Lung (tissue), 11 donors: ENCODE measurements at regions not wholly inside any gene's neighbourhood (a gene's known extent, or its start where the extent isn't known, plus 50 kb on each side); places are given as distances from the start of the nearest gene placed in this dataset.

ENCODE experiments used
- ATAC-seq: fragments of 200-7000 bp; cut with Tn5 transposase; one replicate; pipeline ENCODE4 v1.9.1; 2020; ENCODE audit warnings: moderate number of reproducible peaks; ENCODE audit not compliant: insufficient read depth, low FRiP score
- DNase-seq, 3 donors: peaks; one replicate each; pipeline ENCODE4 v3.0.0-alpha.2; 2013 to 2017
- H3K27ac ChIP-seq, 2 donors: one replicate each; pipeline ENCODE4 v1.5.1; 2013; ENCODE audit warnings: mild to moderate bottlenecking in 2 of 2, moderate library complexity in 2 of 2, control low read depth in 1 of 2, inconsistent platforms in 1 of 2, low read depth in 1 of 2, low read length in 1 of 2
- H3K27me3 ChIP-seq, 3 donors: one replicate each; pipeline ENCODE4 v1.5.1; 2013; ENCODE audit warnings: low read length in 2 of 3; ENCODE audit not compliant: control insufficient read depth in 3 of 3, insufficient read depth in 3 of 3
- H3K36me3 ChIP-seq, 4 donors: one replicate each; pipeline ENCODE4 v1.5.1; 2013; ENCODE audit warnings: low read length in 4 of 4, mild to moderate bottlenecking in 1 of 4, moderate library complexity in 1 of 4; ENCODE audit not compliant: control insufficient read depth in 4 of 4, insufficient read depth in 4 of 4
- H3K4me1 ChIP-seq, 5 donors: one replicate each; pipeline ENCODE4 v1.5.1; 2013; ENCODE audit warnings: low read length in 5 of 5, mild to moderate bottlenecking in 2 of 5, moderate library complexity in 1 of 5; ENCODE audit not compliant: control insufficient read depth in 5 of 5, insufficient read depth in 5 of 5
- H3K4me3 ChIP-seq: one replicate; pipeline ENCODE4 v1.5.1; 2013; ENCODE audit warnings: mild to moderate bottlenecking, control low read depth, moderate library complexity
- H3K9ac ChIP-seq, 2 donors: one replicate each; pipeline ENCODE4 v1.5.1; 2013; ENCODE audit warnings: low read length in 2 of 2, control low read depth in 1 of 2; ENCODE audit not compliant: insufficient read depth in 1 of 2
- H3K9me3 ChIP-seq, 4 donors: one replicate each; pipeline ENCODE4 v1.5.1; 2013; ENCODE audit warnings: low read length in 3 of 4, mild to moderate bottlenecking in 1 of 4, moderate library complexity in 1 of 4; ENCODE audit not compliant: control insufficient read depth in 4 of 4, insufficient read depth in 3 of 4
- CTCF ChIP-seq: IDR thresholded peaks from 2 replicates; pipeline ENCODE4 v1.5.1; 2012; ENCODE audit warnings: mild to moderate bottlenecking; ENCODE audit errors: control extremely low read depth, extremely low read depth
- WGBS, 2 donors: extraction: QIAGEN DNeasy Blood & Tissue Kit; methylation state at CpG; one replicate each; pipeline ENCODE4 v1.1.7; 2013; 5-methylcytosine and 5-hydroxymethylcytosine counted together
- donor health status: control.
- donor health status: control.
- donor health status: Bipolar disorder and iron deficiency.
- donor health status: healthy.
- donor health status: DM: yes; HTN: yes; CAD: no.

GRCh38 chr2:5394223-5394622 lies 298.0 kb upstream of the SOX11 start:
- no peak overlapping the region for H3K9ac ChIP-seq
- H3K4me3 ChIP-seq: no peak overlapping the region
- TF ChIP-seq CTCF: no peak
- H3K4me1 ChIP-seq: peaks cover 0 to 22% (median 10%) of the 10 kb centered on the region in 5 donors
- no peaks in the 10 kb centered on the region for H3K36me3 ChIP-seq
- no peaks in the 10 kb centered on the region for H3K9me3 ChIP-seq
- DNase-seq (peak in 2 of 3 donors; percentile 38 to 63), ATAC-seq (no peak)
- H3K27ac ChIP-seq: no peak overlapping the region
- no peaks in the 10 kb centered on the region for H3K27me3 ChIP-seq
- 79 to 83% methylated on average over 5 of the region's 5 CpGs for WGBS, 2 donors

GRCh38 chr2:5401115-5401657 lies 291.0 kb upstream of the SOX11 start:
- 80 to 85% methylated on average over 9 of the region's 9 CpGs for WGBS, 2 donors
- H3K27me3 ChIP-seq: no peaks in the 10 kb centered on the region
- TF ChIP-seq CTCF: no peak
- H3K9ac ChIP-seq: no peak overlapping the region
- no peak for ATAC-seq
- no peak overlapping the region for H3K27ac ChIP-seq
- H3K36me3 ChIP-seq: no peaks in the 10 kb centered on the region
- H3K4me3 ChIP-seq: no peak overlapping the region
- H3K9me3 ChIP-seq: no peaks in the 10 kb centered on the region
- DNase-seq: no peak
- no peaks in the 10 kb centered on the region for H3K4me1 ChIP-seq

- WGBS, 2 donors: 74 to 83% methylated on average over 6 of the region's 6 CpGs
- Histone ChIP-seq H3K9ac (no peak overlapping the region), H3K36me3 (no peaks in the 10 kb centered on the region), H3K9me3 (no peaks in the 10 kb centered on the region), H3K4me1 (no peaks in the 10 kb centered on the region), H3K4me3 (no peak overlapping the region), H3K27me3 (no peaks in the 10 kb centered on the region), H3K27ac (no peak overlapping the region)
- ATAC-seq (no peak), DNase-seq (no peak)
- TF ChIP-seq CTCF: no peak
These were observed 288.8 kb upstream of the SOX11 start for GRCh38 chr2:5403392-5403791.

- Histone ChIP-seq H3K27me3 (no peaks in the 10 kb centered on the region), H3K36me3 (no peaks in the 10 kb centered on the region), H3K4me3 (no peak overlapping the region), H3K9me3 (no peaks in the 10 kb centered on the region), H3K27ac (no peak overlapping the region), H3K4me1 (no peaks in the 10 kb centered on the region), H3K9ac (no peak overlapping the region)
- ATAC-seq (no peak), DNase-seq (no peak)
- TF ChIP-seq CTCF: no peak
- WGBS, 2 donors: 55 to 64% methylated on average over 10 of the region's 10 CpGs
These were observed 282.2 kb upstream of the SOX11 start for GRCh38 chr2:5409898-5410381.
